HG03565 (cell line): ENCODE measurements at regions not wholly inside any gene's neighbourhood (a gene's known extent, or its start where the extent isn't known, plus 50 kb on each side); places are given as distances from the start of the nearest gene placed in this dataset.
"Not testable (repeated sequence)": the region's sequence is repeated elsewhere in the genome, so short reads cannot be mapped to it uniquely, and the experiment has no call there.

Source experiments
- ATAC-seq: cut with Tn5 transposase; IDR thresholded peaks from one replicate; pipeline ENCODE4 v1.9.1; 2021; ENCODE audit warnings: mild to moderate bottlenecking, moderate library complexity; ENCODE audit not compliant: unreplicated experiment

GRCh38 chr15:35967968-35968367 is 422.0 kb upstream of the DPH6 start:
- ATAC-seq: not testable (repeated sequence)

- no peak for ATAC-seq
Measured at GRCh38 chr15:35973029-35973428, 427.1 kb upstream of the DPH6 start.

DNA sequence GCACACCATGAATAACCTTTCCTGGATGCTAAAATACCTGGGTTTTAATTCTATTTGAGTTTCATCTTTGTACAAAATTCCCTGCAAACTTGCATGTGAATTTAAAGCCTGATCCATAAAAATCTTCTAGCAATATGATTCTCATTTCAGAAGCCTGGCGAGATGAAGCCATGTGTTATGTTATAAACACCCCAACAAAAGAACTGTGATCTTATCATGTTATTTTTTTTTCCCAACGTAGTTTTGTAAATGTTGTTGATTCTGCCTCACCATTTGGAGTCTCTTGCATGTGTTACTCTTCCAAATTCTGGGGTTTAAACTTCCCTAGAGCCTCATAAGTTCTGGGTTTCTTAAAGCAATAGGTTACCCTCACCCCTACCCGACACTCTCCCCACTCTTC is 428.1 kb upstream of the DPH6 start:
- ATAC-seq: no peak

DNA sequence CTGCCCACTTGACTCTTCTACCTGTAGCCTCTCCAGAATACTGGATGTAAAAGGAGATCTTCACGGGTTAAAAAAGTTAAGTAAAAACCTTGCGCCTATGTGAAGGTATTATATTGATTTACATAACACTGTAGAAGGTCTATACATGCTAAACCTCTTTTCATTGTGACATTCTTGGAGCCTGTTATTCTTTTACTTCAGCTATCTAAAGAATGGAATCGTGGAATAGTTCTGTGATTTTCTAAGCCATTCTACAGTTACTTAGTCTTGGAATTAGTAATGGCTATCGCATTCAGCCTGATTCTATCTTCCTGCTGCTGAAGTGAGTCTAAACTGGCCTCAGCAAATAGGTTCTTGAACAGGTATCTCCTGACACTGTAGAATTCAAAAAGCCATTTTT is 430.0 kb upstream of the DPH6 start:
- no peak for ATAC-seq

- ATAC-seq: no peak
Measured at GRCh38 chr15:35979608-35980007, 433.6 kb upstream of the DPH6 start.

DNA sequence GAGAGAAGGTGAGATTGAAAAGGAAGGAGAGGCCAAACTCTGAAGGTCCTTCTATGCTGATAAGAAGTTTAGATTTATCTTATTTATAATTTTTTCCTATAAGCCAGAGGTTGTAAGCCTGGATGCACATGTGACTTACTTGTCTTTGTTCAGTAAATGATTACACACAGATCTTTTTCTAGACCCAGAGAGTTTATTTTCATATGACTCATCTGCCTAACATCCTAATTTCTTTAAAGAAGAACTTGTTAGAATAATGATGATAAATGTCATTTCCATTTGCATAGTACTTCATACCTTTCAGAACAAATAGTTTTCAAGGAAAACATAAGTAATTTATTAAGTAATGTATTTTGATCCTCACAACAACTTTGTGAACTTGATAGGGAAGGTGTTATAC is 434.8 kb upstream of the DPH6 start:
- no peak for ATAC-seq

DNA sequence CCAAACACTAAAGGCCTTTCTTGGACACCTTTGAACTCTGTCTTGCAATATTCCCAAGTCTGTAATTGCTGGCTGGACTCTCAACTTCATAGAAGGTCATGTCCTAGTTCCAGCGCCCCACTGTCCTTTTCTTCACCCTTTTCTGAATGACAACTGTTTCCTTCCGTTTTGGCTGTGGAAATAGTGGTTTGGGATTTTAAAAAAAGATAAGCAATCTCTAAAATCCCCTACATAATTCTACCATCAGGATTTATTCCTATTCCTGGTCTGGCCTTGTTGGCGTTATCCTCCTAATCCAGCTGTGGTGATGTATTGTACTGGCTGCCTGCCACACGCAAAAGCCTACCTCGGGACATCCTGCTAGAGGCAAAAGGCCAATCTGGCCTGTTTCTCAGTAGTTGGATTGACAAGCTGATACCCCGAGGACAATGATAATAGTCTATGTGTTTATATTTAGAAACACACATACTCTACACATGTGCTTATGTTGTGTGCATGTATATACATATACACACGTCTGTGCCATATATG is 440.3 kb upstream of the DPH6 start:
- no peak for ATAC-seq

GRCh38 chr15:35987056-35987455 is 441.1 kb upstream of the DPH6 start:
- no peak for ATAC-seq

GRCh38 chr15:35991386-35991785 is 445.4 kb upstream of the DPH6 start:
- no peak for ATAC-seq

- no peak for ATAC-seq
Measured at GRCh38 chr15:35992791-35993190, 446.8 kb upstream of the DPH6 start.

GRCh38 chr15:35993196-35993595 is 447.2 kb upstream of the DPH6 start:
- ATAC-seq: no peak

DNA sequence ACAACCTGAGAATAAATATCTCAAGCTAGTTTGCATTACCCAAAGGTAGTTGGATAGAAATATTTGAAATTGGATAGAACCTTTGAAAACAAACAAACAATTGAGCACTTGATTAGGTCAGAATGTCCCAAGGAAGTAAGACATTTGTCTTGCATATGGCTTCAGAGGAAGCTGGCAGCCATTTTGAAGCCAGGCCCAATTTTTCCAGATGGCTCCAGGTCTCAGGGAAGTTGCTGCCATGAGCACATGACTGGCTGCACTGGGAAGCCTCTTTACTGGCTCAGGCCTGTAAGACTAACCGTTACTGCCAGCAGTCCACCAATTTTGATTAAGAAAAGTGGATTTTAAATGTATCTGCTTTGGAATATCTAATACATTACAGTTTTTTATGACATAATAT is 448.9 kb upstream of the DPH6 start:
- no peak for ATAC-seq

GRCh38 chr15:35998663-35999602 is 453.0 kb upstream of the DPH6 start:
- no peak for ATAC-seq

DNA sequence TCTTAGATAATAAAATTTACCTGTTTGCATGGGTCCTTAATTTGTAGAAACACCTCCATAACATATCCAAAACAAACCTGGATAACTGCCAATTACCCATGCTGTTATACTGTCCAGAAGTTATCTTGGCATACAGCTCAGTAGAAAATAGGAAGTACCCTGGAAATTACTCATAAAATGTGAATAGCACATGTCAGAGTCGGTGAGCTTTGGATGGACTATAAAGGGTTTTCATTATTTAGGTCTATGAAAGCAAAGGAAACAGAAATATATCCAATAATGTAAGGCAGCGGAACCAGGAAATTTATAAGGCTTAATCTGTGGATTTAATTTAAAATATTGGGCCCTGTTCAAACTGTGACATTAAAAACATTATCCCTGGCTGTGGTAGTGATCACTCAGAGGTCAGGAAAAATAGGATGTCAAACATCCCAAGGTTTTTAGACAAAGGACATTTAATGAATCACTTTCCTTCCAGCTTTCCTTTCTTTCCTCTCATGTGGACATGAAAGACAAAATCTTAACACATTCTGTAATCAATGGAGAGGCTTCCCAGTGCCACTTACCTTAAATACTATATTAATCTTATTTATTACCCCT is 459.0 kb upstream of the DPH6 start:
- ATAC-seq: no peak

DNA sequence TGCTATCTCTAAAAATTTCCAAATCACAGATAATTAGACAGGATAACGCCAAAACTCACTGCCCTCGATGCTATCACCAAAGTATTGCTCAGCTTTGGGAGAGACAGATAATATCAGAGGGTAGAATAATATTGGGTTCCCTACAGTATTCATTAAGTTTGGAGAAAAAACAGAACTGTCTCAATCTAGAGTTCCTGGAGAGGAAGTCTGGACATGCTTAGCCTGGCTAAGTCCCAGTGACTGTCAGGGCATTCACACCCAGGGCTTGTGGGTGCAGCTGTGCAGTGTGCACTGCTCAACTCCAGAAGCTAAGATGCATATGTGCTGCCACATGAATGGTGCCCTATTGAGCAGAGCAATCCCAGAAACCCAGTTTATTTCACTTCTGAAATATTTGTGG is 459.6 kb upstream of the DPH6 start:
- ATAC-seq: no peak

DNA sequence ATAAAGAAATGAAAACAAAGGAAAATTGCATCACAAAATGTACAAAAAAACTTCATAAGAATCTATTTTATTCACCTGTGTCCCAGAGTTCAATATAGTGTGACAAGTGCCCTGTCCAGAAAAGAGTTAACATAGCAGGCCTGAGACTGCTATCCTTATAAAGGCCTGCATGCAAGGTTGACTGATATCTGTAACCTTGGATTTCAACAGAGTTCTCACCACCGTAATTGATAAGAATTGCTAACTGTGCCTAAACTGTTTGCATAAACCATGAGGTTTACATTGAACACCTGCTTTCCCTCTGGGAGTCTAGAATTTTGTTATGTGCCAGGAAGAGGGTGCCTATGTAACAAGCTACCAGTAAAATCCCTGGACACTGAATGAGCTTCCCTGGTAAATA is 461.7 kb upstream of the DPH6 start:
- no peak for ATAC-seq

DNA sequence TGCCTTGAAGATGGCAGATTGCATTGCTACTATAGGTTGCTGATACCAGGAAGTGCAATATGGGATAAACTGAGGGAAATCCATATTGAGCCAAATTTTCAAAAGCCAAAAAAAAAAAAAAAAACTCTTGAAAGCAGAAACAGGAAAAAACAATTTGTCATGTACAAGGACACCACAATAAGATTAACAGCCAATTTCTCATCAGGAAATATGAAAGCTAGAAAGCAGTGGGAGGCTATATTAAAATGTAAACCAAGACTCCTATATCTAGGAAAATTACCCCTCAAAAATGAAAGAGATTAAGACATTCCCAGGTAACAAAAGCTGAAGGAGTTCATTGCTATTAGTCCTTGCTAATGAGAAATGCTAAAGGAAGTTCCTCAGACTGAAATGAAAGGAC is 462.8 kb upstream of the DPH6 start:
- no peak for ATAC-seq

DNA sequence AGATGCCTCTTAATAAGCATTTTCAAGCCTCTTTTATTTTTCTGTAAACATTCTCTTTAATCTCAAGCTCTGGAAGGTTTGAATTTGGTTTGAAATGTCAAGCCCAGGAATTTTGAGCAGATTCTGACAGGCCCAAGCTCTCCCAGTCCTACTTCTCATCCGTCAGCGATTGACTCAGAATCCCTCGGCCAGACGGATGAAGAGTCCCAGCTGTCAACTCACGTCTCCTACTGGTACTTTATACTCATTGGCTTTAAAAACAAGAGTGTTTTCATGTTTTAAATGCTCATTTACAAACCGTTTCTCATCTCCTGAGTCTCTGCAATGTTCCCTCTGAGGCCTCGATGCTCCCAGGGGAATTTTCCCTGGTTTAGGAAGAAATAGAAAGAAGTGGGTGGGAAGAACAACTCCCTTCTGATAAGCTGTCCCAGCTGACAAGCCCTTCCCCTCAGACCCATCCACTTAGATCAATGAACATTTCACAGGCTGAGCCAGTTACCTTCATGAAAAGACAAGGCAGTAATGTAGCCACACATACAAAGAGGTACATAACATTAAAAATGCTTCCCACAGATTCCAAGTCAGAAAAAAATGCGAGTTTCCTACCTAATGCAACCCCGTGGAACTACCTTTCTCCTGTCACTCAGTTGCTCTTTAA is 478.2 kb upstream of the DPH6 start:
- no peak for ATAC-seq

DNA sequence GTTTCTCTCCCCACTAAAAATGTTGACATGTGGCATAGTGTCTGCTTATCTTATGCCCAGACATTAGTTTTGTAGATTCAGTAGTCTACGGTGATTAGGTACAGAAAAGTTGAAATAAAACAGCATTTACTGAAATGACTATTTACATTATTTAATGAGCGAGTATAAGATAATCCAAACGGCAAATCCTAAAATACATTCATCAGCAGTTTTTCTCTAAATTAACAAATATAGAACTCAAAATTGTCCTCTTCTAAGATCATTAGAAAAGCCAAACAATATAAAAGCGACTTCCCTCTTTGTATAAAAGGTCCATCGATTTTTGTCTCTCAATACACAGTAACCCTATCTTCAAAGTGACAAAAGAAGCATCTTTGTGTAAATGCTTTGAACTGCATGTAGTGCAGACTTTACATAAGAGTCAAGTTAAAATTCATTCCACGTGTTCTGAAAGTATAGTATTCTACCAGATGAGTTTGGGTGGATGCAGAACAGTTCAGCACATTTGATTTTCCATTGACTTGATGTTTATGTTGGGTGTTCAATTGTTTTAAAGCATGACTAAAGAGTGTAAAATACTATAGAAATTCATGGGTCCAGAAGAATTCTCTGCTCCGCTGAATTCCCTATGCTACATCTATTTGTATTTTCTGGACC is 480.8 kb upstream of the DPH6 start:
- ATAC-seq: no peak

DNA sequence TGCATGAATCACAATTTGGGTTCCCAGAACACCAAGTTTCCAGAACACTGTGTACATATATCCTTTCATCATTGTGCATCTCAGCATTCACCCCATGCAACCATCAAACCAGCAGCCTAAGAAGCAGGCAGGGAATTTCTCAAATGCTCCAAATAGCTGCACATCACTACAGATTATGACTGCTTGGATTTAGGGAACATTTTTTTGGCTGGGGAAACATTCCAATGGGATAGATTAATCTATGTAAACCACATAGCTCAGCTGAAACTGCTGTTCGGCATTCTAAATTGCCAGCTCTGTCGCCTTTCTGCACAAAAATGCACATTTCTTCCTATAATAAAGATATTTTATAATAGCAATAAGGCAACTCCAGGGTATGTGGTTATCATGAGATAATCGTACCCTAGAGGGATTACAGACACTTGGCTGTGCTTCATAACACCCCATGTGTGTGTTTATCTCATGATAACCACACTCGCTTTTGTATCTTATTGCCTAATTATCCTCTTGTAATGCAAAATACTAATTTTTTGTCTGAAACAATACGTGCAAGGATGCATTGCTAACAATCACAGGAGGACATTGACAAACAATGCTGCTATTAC is 483.7 kb upstream of the DPH6 start:
- no peak for ATAC-seq
